ENCODE measurements at regions not wholly inside any gene's neighbourhood (a gene's known extent, or its start where the extent isn't known, plus 50 kb on each side); places are given as distances from the start of the nearest gene placed in this dataset.

- TF ChIP-seq EP300 (IDR thresholded peaks at IDR 0.05) (no peak), CTCF (IDR thresholded peaks at IDR 0.05) (no peak), POLR2AphosphoS5 (IDR thresholded peaks at IDR 0.05) (no peak), POLR2A (IDR thresholded peaks at IDR 0.05) (no peak)
Observed at GRCh38 chr19:28003543-28003942, 1209.4 kb downstream of the UQCRFS1 start.

All from sigmoid colon (tissue), 4 donors.